Type B pancreatic cell (in vitro differentiated cells): ENCODE measurements at regions not wholly inside any gene's neighbourhood (a gene's known extent, or its start where the extent isn't known, plus 50 kb on each side); places are given as distances from the start of the nearest gene placed in this dataset.

Experiments
- DNase-seq: peaks from one replicate; pipeline ENCODE4 v3.0.0; 2021; ENCODE audit warnings: mixed read lengths; ENCODE audit not compliant: unreplicated experiment; ENCODE audit errors: extremely low spot score
- H3K27ac Mint-ChIP-seq: 2 replicates; pipeline ENCODE4 v1.8.0; 2021; ENCODE audit warnings: mild to moderate bottlenecking, mixed read lengths
- H3K27me3 Mint-ChIP-seq: 2 replicates; pipeline ENCODE4 v1.8.0; 2021; ENCODE audit warnings: mixed read lengths
- H3K36me3 Mint-ChIP-seq: 2 replicates; pipeline ENCODE4 v1.8.0; 2021; ENCODE audit warnings: mixed read lengths
- H3K4me1 Mint-ChIP-seq: one replicate; pipeline ENCODE4 v1.8.0; 2021; ENCODE audit warnings: mixed read lengths; ENCODE audit not compliant: unreplicated experiment
- H3K4me3 Mint-ChIP-seq: 2 replicates; pipeline ENCODE4 v1.8.0; 2021; ENCODE audit warnings: mild to moderate bottlenecking, mixed read lengths
- H3K9me3 Mint-ChIP-seq: 2 replicates; pipeline ENCODE4 v1.8.0; 2021; ENCODE audit warnings: mixed read lengths
- CTCF ChIP-seq: fragments of 200-600 bp; sonication (generic); conservative IDR thresholded peaks from 2 replicates; pipeline ENCODE4 v1.5.0; 2021; ENCODE audit warnings: antibody characterized with exemption, mild to moderate bottlenecking

- Mint-ChIP-seq H3K27me3 (no peaks in the 10 kb centered on the region), H3K27ac (no peak overlapping the region), H3K4me1 (peaks cover 11% of the 10 kb centered on the region), H3K36me3 (no peaks in the 10 kb centered on the region), H3K9me3 (no peaks in the 10 kb centered on the region), H3K4me3 (no peak overlapping the region)
- no peak for TF ChIP-seq CTCF
- no peak for DNase-seq
These were observed 123.2 kb downstream of the SLC16A9 start for GRCh38 chr10:59586407-59586891.

- Mint-ChIP-seq H3K27me3 (no peaks in the 10 kb centered on the region), H3K27ac (no peak overlapping the region), H3K36me3 (no peaks in the 10 kb centered on the region), H3K4me3 (no peak overlapping the region), H3K9me3 (no peaks in the 10 kb centered on the region), H3K4me1 (peaks cover 11% of the 10 kb centered on the region)
- no peak for DNase-seq
- TF ChIP-seq CTCF = no peak
These were observed 124.5 kb downstream of the SLC16A9 start for GRCh38 chr10:59585046-59585700.

GRCh38 chr10:59582780-59583179 is 126.9 kb downstream of the SLC16A9 start:
- H3K36me3 Mint-ChIP-seq = no peaks in the 10 kb centered on the region
- no peak overlapping the region for H3K27ac Mint-ChIP-seq
- no peaks in the 10 kb centered on the region for H3K9me3 Mint-ChIP-seq
- no peak overlapping the region for H3K4me3 Mint-ChIP-seq
- DNase-seq = no peak
- H3K4me1 Mint-ChIP-seq = peaks cover 4% of the 10 kb centered on the region
- no peaks in the 10 kb centered on the region for H3K27me3 Mint-ChIP-seq
- no peak for TF ChIP-seq CTCF

- Mint-ChIP-seq H3K27me3 (no peaks in the 10 kb centered on the region), H3K9me3 (no peaks in the 10 kb centered on the region), H3K36me3 (no peaks in the 10 kb centered on the region), H3K27ac (no peak overlapping the region), H3K4me1 (peaks cover 4% of the 10 kb centered on the region), H3K4me3 (no peak overlapping the region)
- no peak for DNase-seq
- no peak for TF ChIP-seq CTCF
These were observed 127.6 kb downstream of the SLC16A9 start for GRCh38 chr10:59582058-59582457.

- Mint-ChIP-seq H3K4me3 (no peak overlapping the region), H3K9me3 (no peaks in the 10 kb centered on the region), H3K4me1 (no peaks in the 10 kb centered on the region), H3K27ac (no peak overlapping the region), H3K36me3 (no peaks in the 10 kb centered on the region), H3K27me3 (no peaks in the 10 kb centered on the region)
- TF ChIP-seq CTCF = peak; percentile 70
- DNase-seq = no peak
These were observed 129.4 kb downstream of the SLC16A9 start for GRCh38 chr10:59580026-59580863.
